Cardiac muscle cell (in vitro differentiated cells and primary cell): ENCODE measurements at regions not wholly inside any gene's neighbourhood (a gene's known extent, or its start where the extent isn't known, plus 50 kb on each side); places are given as distances from the start of the nearest gene placed in this dataset.

Source experiments
- DNase-seq, 2 donors: peaks; one replicate each; pipeline versions ENCODE4 v3.0.0 to v3.0.0-alpha.2; 2010 to 2017; ENCODE audit warnings: low read depth in 1 of 2, low spot score in 1 of 2
- H3K27ac ChIP-seq: fragments of 200-600 bp; sonication (generic); 2 replicates; pipeline ENCODE4 v1.5.1; 2016
- H3K27me3 ChIP-seq: fragments of 200-600 bp; sonication (generic); 2 replicates; pipeline ENCODE4 v1.6.0; 2016; ENCODE audit warnings: control low read depth
- H3K36me3 ChIP-seq: fragments of 200-600 bp; sonication (generic); 2 replicates; pipeline ENCODE4 v1.5.1; 2016; ENCODE audit warnings: control low read depth
- H3K4me1 ChIP-seq: fragments of 200-600 bp; sonication (generic); 2 replicates; pipeline ENCODE4 v1.8.1; 2017; ENCODE audit warnings: low read depth, mild to moderate bottlenecking, mixed run types
- H3K4me3 ChIP-seq: fragments of 200-600 bp; sonication (generic); 2 replicates; pipeline ENCODE4 v1.5.1; 2016; ENCODE audit warnings: mild to moderate bottlenecking
- H3K9me3 ChIP-seq: fragments of 200-600 bp; sonication (generic); 2 replicates; pipeline ENCODE4 v1.5.1; 2017; ENCODE audit warnings: low read depth, mild to moderate bottlenecking, control low read depth
- TF ChIP-seq, protein P1 (sequence below): IDR thresholded peaks from 2 replicates; pipeline ENCODE4 v1.5.1; 2012; ENCODE audit warnings: low read depth, mild to moderate bottlenecking, low read length

- Histone ChIP-seq H3K9me3 (no peaks in the 10 kb centered on the region), H3K4me3 (no peak overlapping the region), H3K27me3 (no peaks in the 10 kb centered on the region), H3K4me1 (no peaks in the 10 kb centered on the region), H3K27ac (no peak overlapping the region), H3K36me3 (no peaks in the 10 kb centered on the region)
- TF ChIP-seq, protein P1, sequence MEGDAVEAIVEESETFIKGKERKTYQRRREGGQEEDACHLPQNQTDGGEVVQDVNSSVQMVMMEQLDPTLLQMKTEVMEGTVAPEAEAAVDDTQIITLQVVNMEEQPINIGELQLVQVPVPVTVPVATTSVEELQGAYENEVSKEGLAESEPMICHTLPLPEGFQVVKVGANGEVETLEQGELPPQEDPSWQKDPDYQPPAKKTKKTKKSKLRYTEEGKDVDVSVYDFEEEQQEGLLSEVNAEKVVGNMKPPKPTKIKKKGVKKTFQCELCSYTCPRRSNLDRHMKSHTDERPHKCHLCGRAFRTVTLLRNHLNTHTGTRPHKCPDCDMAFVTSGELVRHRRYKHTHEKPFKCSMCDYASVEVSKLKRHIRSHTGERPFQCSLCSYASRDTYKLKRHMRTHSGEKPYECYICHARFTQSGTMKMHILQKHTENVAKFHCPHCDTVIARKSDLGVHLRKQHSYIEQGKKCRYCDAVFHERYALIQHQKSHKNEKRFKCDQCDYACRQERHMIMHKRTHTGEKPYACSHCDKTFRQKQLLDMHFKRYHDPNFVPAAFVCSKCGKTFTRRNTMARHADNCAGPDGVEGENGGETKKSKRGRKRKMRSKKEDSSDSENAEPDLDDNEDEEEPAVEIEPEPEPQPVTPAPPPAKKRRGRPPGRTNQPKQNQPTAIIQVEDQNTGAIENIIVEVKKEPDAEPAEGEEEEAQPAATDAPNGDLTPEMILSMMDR = no peak
- no peak for DNase-seq
Measured at GRCh38 chr4:180581061-180581460, 1662.1 kb upstream of the TENM3 start.

- H3K36me3 ChIP-seq = no peaks in the 10 kb centered on the region
- H3K27ac ChIP-seq = no peak overlapping the region
- H3K9me3 ChIP-seq = no peaks in the 10 kb centered on the region
- no peak for DNase-seq
- TF ChIP-seq, protein P1 = no peak
- no peak overlapping the region for H3K4me3 ChIP-seq
- H3K27me3 ChIP-seq = no peaks in the 10 kb centered on the region
- no peaks in the 10 kb centered on the region for H3K4me1 ChIP-seq
Measured at GRCh38 chr4:180587379-180587778, 1655.8 kb upstream of the TENM3 start.

GRCh38 chr4:180589575-180589974 lies 1653.6 kb upstream of the TENM3 start:
- Histone ChIP-seq H3K4me3 (no peak overlapping the region), H3K27ac (no peak overlapping the region)
- DNase-seq = no peak

DNA sequence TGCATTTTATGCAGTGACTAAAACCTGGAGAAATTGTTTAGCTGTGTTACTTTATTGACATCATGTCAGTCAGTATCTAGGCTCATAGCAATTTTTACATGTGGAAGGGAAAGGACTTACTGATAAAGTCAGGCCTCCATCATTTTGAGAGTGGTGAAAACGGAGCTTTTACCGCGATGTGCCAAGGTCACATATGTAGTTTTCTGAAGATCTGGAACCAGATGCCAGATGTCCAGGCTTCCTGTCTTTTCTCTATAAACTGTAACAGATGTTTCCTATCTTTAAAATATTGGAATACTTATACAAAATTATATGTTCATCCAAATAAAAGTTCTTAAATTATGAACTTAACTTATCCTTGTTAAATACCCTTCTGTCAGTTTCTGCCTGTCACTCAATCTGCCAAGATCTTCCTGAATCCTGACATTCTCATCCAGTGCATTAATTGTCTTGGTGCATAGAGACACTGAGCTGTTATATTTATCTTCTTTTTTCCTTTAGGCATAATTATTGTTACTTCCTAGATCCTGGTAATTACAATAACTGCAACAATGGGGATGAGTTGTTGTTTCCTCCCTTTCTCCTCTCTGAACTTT lies 1646.2 kb upstream of the TENM3 start:
- Histone ChIP-seq H3K27ac (no peak overlapping the region), H3K9me3 (no peaks in the 10 kb centered on the region), H3K27me3 (no peaks in the 10 kb centered on the region), H3K4me1 (no peaks in the 10 kb centered on the region), H3K36me3 (no peaks in the 10 kb centered on the region), H3K4me3 (no peak overlapping the region)
- TF ChIP-seq, protein P1 = no peak
- DNase-seq = no peak

More at GRCh38 chr4:180589575-180589974, 1653.6 kb upstream of the TENM3 start:
- TF ChIP-seq, protein P1 = no peak
- Histone ChIP-seq H3K9me3 (no peaks in the 10 kb centered on the region), H3K36me3 (no peaks in the 10 kb centered on the region), H3K27me3 (no peaks in the 10 kb centered on the region), H3K4me1 (no peaks in the 10 kb centered on the region)

GRCh38 chr4:180598281-180598680 lies 1644.9 kb upstream of the TENM3 start:
- peak in 1 of 2 donors; percentile 18 for DNase-seq
- H3K4me3 ChIP-seq = no peak overlapping the region
- H3K27me3 ChIP-seq = no peaks in the 10 kb centered on the region
- H3K9me3 ChIP-seq = no peaks in the 10 kb centered on the region
- no peaks in the 10 kb centered on the region for H3K4me1 ChIP-seq
- TF ChIP-seq, protein P1 = no peak
- H3K36me3 ChIP-seq = no peaks in the 10 kb centered on the region
- H3K27ac ChIP-seq = no peak overlapping the region
